ENCODE measurements at regions not wholly inside any gene's neighbourhood (a gene's known extent, or its start where the extent isn't known, plus 50 kb on each side); places are given as distances from the start of the nearest gene placed in this dataset.

DNA sequence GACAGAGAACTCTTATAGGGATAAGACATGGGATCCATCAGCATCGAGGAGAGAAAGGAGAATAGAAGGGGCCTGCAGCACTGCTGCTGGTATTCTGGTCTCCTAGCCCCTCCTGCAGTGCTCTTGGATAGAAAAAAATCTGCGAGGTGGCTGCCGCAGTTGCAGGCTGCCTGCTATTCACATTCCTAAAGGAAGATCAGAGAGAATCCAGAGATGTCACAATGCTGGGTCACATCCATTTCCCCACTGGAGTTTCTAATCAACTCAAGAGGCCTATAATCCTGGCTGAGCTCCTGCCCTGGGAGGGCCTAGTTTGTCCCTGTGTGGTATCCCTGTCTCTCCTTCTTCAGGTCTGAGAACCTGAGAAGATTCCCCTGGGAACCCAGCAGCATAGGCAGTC, 357.8 kb downstream of the MAFB start:
- H3K4me3 ChIP-seq (ENCODE audit: control insufficient read depth, low read depth, low read length) = no peak overlapping the region
- TF ChIP-seq CTCF (IDR thresholded peaks at IDR 0.05; ENCODE audit: control insufficient read depth, insufficient read depth, low read depth, low read length, missing control alignments) = no peak
- no peak for DNase-seq (ENCODE audit: low read depth)

DNA sequence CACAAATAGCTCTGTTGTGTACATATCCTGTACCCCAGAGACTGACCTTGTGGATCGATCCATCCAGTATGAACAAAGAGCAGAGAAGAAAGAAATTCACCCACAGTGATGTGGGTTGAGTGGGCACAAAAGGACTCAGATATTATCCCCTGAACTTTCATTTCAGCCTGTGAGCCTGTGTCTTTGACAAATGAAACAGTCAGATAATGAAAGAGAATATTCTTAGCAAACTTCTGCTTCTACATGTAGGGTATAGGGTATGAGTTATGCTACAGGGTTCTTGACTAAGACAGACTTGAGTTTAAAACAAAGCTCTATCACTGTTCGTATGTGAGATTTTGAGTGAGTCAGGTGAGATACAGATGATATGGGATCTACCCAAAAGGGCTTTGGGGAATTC, 359.7 kb downstream of the MAFB start:
- DNase-seq (ENCODE audit: low read depth) = no peak
- no peak overlapping the region for H3K4me3 ChIP-seq (ENCODE audit: control insufficient read depth, low read depth, low read length)
- TF ChIP-seq CTCF (IDR thresholded peaks at IDR 0.05; ENCODE audit: control insufficient read depth, insufficient read depth, low read depth, low read length, missing control alignments) = no peak

- no peak overlapping the region for H3K4me3 ChIP-seq (ENCODE audit: control insufficient read depth, low read depth, low read length)
- no peak for DNase-seq (ENCODE audit: low read depth)
- no peak for TF ChIP-seq CTCF (IDR thresholded peaks at IDR 0.05; ENCODE audit: control insufficient read depth, insufficient read depth, low read depth, low read length, missing control alignments)
Observed at GRCh38 chr20:40326784-40327183, 362.3 kb downstream of the MAFB start.

DNA sequence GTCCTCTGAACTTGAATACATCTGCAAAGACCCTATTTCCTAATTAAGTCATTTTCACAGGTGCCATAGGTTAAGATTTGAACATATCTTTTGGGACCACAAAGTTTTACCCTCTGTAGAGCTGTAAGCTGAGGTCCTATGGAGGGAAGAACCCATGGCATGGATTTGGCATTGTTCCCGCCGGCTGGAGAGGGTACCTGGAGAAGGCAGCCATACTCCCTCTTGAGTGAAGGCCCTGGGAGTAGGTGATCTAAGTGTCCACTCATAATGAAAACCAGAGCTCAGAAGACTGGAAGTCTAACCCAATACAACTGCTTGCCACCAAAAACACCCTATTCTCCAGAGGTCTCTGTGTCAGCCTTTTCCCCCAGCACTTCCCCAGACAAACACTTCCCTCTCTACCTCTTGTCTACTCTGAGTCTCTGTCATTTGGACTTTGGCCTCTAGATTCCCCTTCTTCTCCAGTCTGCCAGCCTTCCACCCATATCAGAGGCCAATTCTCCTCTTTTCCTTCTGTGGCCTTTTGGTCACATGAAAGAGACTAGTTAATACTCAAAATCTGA, 363.9 kb downstream of the MAFB start:
- H3K4me3 ChIP-seq (ENCODE audit: control insufficient read depth, low read depth, low read length) = no peak overlapping the region
- no peak for TF ChIP-seq CTCF (IDR thresholded peaks at IDR 0.05; ENCODE audit: control insufficient read depth, insufficient read depth, low read depth, low read length, missing control alignments)
- DNase-seq (ENCODE audit: low read depth) = no peak

GRCh38 chr20:40323361-40323794, 365.7 kb downstream of the MAFB start:
- DNase-seq (ENCODE audit: low read depth) = no peak
- TF ChIP-seq CTCF (IDR thresholded peaks at IDR 0.05; ENCODE audit: control insufficient read depth, insufficient read depth, low read depth, low read length, missing control alignments) = no peak
- H3K4me3 ChIP-seq (ENCODE audit: control insufficient read depth, low read depth, low read length) = no peak overlapping the region

DNA sequence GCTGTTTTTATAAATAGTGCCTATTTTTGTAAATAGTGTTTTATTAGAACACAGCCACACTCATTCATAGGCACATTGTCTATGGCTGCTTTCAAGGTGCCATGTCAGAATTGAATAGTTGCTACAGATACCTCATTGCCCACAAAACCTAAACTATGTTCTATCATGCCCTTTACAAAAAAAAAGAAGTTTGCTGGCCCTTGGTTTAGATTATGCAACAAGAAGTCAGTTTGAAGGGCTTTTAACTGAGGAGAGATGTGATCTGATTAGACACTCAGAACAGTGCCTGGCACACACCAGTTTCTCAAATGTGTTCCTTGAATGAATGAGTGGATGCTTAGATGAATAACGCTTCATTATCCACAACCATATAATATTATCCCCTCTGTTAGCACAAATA, 366.1 kb downstream of the MAFB start:
- no peak overlapping the region for H3K4me3 ChIP-seq (ENCODE audit: control insufficient read depth, low read depth, low read length)
- TF ChIP-seq CTCF (IDR thresholded peaks at IDR 0.05; ENCODE audit: control insufficient read depth, insufficient read depth, low read depth, low read length, missing control alignments) = no peak
- DNase-seq (ENCODE audit: low read depth) = no peak
